GM18502 (cell line): ENCODE measurements at regions not wholly inside any gene's neighbourhood (a gene's known extent, or its start where the extent isn't known, plus 50 kb on each side); places are given as distances from the start of the nearest gene placed in this dataset.
"Not testable (repeated sequence)": the region's sequence is repeated elsewhere in the genome, so short reads cannot be mapped to it uniquely, and the experiment has no call there.

Experiments used
- ATAC-seq: cut with Tn5 transposase; IDR thresholded peaks from one replicate; pipeline ENCODE4 v1.9.1; 2021; ENCODE audit warnings: mild to moderate bottlenecking; ENCODE audit not compliant: unreplicated experiment, poor library complexity

GRCh38 chrX:6990552-6991193 is 156.8 kb upstream of the STS start:
- no peak for ATAC-seq

- ATAC-seq = no peak
These were observed 157.7 kb upstream of the STS start for GRCh38 chrX:6989858-6990257.

GRCh38 chrX:6988694-6989093 is 158.8 kb upstream of the STS start:
- ATAC-seq = not testable (repeated sequence)

GRCh38 chrX:6986915-6987314 is 160.6 kb upstream of the STS start:
- ATAC-seq = no peak

GRCh38 chrX:6985537-6985936 is 162.0 kb upstream of the STS start:
- no peak for ATAC-seq

- ATAC-seq = no peak
These were observed 164.1 kb upstream of the STS start for GRCh38 chrX:6983207-6983955.

- no peak for ATAC-seq
These were observed 165.7 kb upstream of the STS start for GRCh38 chrX:6981718-6982406.

- ATAC-seq = no peak
These were observed 166.5 kb upstream of the STS start for GRCh38 chrX:6980981-6981380.

- ATAC-seq = no peak
These were observed 179.3 kb upstream of the STS start for GRCh38 chrX:6968231-6968630.

- ATAC-seq = no peak
These were observed 181.8 kb upstream of the STS start for GRCh38 chrX:6965729-6966128.

GRCh38 chrX:6962006-6962355 is 185.5 kb upstream of the STS start:
- ATAC-seq = no peak

- ATAC-seq = no peak
These were observed 186.1 kb upstream of the STS start for GRCh38 chrX:6961286-6962005.

- ATAC-seq = no peak
These were observed 188.5 kb upstream of the STS start for GRCh38 chrX:6959006-6959405.

- ATAC-seq = no peak
These were observed 192.7 kb upstream of the STS start for GRCh38 chrX:6954836-6955235.

- no peak for ATAC-seq
These were observed 201.3 kb upstream of the STS start for GRCh38 chrX:6946168-6946567.

- ATAC-seq = no peak
These were observed 206.5 kb upstream of the STS start for GRCh38 chrX:6941041-6941440.

GRCh38 chrX:6932942-6933341 is 214.6 kb upstream of the STS start:
- not testable (repeated sequence) for ATAC-seq

- no peak for ATAC-seq
These were observed 217.1 kb upstream of the STS start for GRCh38 chrX:6930307-6930849.

- no peak for ATAC-seq
These were observed 223.0 kb upstream of the STS start for GRCh38 chrX:6924443-6925077.

- ATAC-seq = no peak
These were observed 229.8 kb upstream of the STS start for GRCh38 chrX:6917666-6918065.
